A673 (cell line): ENCODE measurements at regions not wholly inside any gene's neighbourhood (a gene's known extent, or its start where the extent isn't known, plus 50 kb on each side); places are given as distances from the start of the nearest gene placed in this dataset.

ENCODE experiments used
- BruUV-seq: library from RNA; stranded (reverse); fragments of 400-500 nt; replicated peaks from 2 replicates; lab custom pipeline; 2021; lab: Mats Ljungman, UMichigan
- CTCF ChIA-PET: fragments of 300-600 bp; sonication (Branson Sonifier 250); formaldehyde crosslinking; loops from one replicate; lab custom pipeline; 2022; ENCODE audit warnings: antibody characterized with exemption; lab: Charles Lee
- POLR2A ChIA-PET: fragments of 300-600 bp; sonication (Branson Sonifier 250); formaldehyde crosslinking; loops from one replicate; lab custom pipeline; 2022; ENCODE audit warnings: antibody characterized with exemption; ENCODE audit not compliant: low non-redundant PET; lab: Charles Lee
- DNase-seq: peaks from one replicate; pipeline ENCODE4 v3.0.0-alpha.2; 2015; ENCODE audit warnings: low spot score
- H3K27ac ChIP-seq: fragments of 200-600 bp; sonication (generic); 2 replicates; pipeline ENCODE4 v1.5.1; 2016; ENCODE audit warnings: mixed run types, low read depth, mild to moderate bottlenecking, mixed read lengths, antibody characterized with exemption, low read length; ENCODE audit not compliant: poor library complexity, severe bottlenecking
- H3K27me3 ChIP-seq: fragments of 200-600 bp; sonication (generic); replicated peaks from 2 replicates; pipeline ENCODE4 v1.6.1; 2017; ENCODE audit warnings: mixed run types, low read depth, mild to moderate bottlenecking, mixed read lengths, antibody characterized with exemption, low read length; ENCODE audit not compliant: insufficient read depth, poor library complexity
- H3K36me3 ChIP-seq: fragments of 200-600 bp; sonication (generic); 2 replicates; pipeline ENCODE4 v1.6.1; 2016; ENCODE audit warnings: mixed run types, mild to moderate bottlenecking, mixed read lengths, antibody characterized with exemption, low read length; ENCODE audit not compliant: insufficient read depth, poor library complexity, severe bottlenecking
- H3K4me1 ChIP-seq: fragments of 200-600 bp; sonication (generic); 2 replicates; pipeline ENCODE4 v1.6.1; 2017; ENCODE audit warnings: mixed run types, mild to moderate bottlenecking, mixed read lengths, antibody characterized with exemption, low read length; ENCODE audit not compliant: insufficient read depth, poor library complexity, severe bottlenecking
- H3K4me3 ChIP-seq: fragments of 200-600 bp; sonication (generic); 2 replicates; pipeline ENCODE4 v1.5.1; 2016; ENCODE audit warnings: low read depth, mixed run types, mild to moderate bottlenecking, mixed read lengths, low read length; ENCODE audit not compliant: poor library complexity, severe bottlenecking
- H3K9me3 ChIP-seq: fragments of 200-600 bp; sonication (generic); 2 replicates; pipeline ENCODE4 v1.6.1; 2016; ENCODE audit warnings: mixed run types, low read depth, mild to moderate bottlenecking, mixed read lengths, antibody characterized with exemption, low read length; ENCODE audit not compliant: poor library complexity, severe bottlenecking
- EZH2 ChIP-seq: fragments of 200-600 bp; sonication (generic); IDR thresholded peaks from 2 replicates; pipeline ENCODE4 v1.6.1; 2017; ENCODE audit warnings: borderline replicate concordance, low read depth, mild to moderate bottlenecking, mixed read lengths, antibody characterized with exemption, low read length; ENCODE audit not compliant: poor library complexity, severe bottlenecking
- intact Hi-C: fragments of 100-400 bp; cut with micrococcal nuclease; formaldehyde crosslinking; loops from one replicate; pipeline ENCODE4 v1.10.0; 2022; ENCODE audit not compliant: unreplicated experiment
- TF ChIP-seq, protein P1 (sequence below): fragments of 300-800, 200-600 bp; sonication (generic); conservative IDR thresholded peaks from 2 replicates; pipeline ENCODE4 v1.5.1; 2017; ENCODE audit warnings: low read depth, mild to moderate bottlenecking, antibody characterized with exemption, low read length, moderate library complexity, mixed read lengths

DNA sequence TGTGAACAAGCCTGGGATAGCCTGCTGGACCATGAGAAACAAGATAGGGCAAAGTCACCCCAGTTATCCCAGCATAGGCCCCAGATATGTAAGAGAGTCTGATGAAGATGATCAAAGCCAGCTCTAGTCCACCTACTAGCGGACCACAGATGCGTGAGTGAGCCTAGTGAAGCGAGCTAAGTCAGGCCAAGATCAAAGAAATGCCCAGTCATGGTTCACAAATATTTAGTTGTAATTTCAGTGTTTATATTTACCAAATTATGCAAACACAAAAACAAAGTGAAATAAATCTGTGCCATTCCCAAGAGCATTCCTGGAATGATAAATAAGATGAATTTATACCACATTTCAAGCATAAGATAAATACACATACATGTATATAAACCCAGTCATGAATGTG lies 308.1 kb upstream of the CTNNB1 start:
- H3K4me1 ChIP-seq, result no peaks in the 10 kb centered on the region
- H3K27ac ChIP-seq, result no peak overlapping the region
- no peaks in the 10 kb centered on the region for H3K27me3 ChIP-seq
- no peak for DNase-seq
- no peaks in the 10 kb centered on the region for H3K9me3 ChIP-seq
- no TSS peak for BruUV-seq
- no peaks in the 10 kb centered on the region for H3K36me3 ChIP-seq
- no peak for TF ChIP-seq EZH2
- TF ChIP-seq, protein P1, sequence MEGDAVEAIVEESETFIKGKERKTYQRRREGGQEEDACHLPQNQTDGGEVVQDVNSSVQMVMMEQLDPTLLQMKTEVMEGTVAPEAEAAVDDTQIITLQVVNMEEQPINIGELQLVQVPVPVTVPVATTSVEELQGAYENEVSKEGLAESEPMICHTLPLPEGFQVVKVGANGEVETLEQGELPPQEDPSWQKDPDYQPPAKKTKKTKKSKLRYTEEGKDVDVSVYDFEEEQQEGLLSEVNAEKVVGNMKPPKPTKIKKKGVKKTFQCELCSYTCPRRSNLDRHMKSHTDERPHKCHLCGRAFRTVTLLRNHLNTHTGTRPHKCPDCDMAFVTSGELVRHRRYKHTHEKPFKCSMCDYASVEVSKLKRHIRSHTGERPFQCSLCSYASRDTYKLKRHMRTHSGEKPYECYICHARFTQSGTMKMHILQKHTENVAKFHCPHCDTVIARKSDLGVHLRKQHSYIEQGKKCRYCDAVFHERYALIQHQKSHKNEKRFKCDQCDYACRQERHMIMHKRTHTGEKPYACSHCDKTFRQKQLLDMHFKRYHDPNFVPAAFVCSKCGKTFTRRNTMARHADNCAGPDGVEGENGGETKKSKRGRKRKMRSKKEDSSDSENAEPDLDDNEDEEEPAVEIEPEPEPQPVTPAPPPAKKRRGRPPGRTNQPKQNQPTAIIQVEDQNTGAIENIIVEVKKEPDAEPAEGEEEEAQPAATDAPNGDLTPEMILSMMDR, result no peak
- CTCF ChIA-PET, result no interaction called here
- intact Hi-C loops, result no loop called here
- POLR2A ChIA-PET, result no interaction called here
- no peak overlapping the region for H3K4me3 ChIP-seq

DNA sequence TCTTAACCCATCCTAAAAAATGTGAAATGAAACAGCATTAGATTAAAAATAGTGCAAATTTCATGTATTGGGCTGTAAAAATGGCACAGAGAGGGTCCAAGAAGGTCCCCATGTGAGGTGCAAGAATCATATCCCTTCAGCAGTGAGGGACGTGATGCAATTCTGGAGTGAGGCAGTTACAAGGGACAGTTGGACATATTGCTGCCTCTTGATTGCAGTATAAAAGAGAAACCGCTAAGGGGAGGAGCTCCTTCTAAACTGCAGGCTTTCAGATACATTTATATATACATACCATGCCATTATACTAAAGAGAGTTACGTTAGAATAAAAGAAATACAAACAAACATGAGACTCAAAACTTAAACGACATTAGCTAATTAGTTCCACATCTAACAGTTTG lies 304.2 kb upstream of the CTNNB1 start:
- no peaks in the 10 kb centered on the region for H3K9me3 ChIP-seq
- no peak overlapping the region for H3K4me3 ChIP-seq
- H3K4me1 ChIP-seq, result no peaks in the 10 kb centered on the region
- H3K36me3 ChIP-seq, result no peaks in the 10 kb centered on the region
- no peak overlapping the region for H3K27ac ChIP-seq
- no peak for DNase-seq
- no peak for TF ChIP-seq EZH2
- TF ChIP-seq, protein P1, result no peak
- ChIA-PET POLR2A (no interaction called here), CTCF (no interaction called here)
- no TSS peak for BruUV-seq
- H3K27me3 ChIP-seq, result no peaks in the 10 kb centered on the region
- intact Hi-C loops, result no loop called here

DNA sequence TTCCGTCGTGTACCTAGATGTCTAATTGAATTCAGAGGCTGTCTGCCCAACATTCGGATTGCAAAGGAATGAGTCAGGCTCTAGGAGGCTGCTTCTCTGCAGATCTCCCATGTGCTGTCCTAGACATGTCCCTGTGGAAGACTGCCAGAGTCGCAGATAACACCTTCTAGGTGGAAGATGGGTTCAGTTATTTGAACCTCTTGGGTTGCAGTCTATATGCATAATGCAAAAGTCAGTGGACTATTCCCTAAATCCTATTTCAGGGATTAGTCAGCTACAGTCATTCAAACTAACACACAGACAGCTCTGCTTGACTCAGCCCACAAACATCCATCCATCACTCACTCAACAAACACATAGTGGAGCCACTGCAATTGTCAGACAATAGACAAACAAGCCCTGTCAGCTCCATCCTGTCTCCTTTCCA lies 300.0 kb upstream of the CTNNB1 start:
- Histone ChIP-seq H3K4me1 (no peaks in the 10 kb centered on the region), H3K27me3 (no peaks in the 10 kb centered on the region), H3K9me3 (no peaks in the 10 kb centered on the region), H3K27ac (no peak overlapping the region), H3K36me3 (no peaks in the 10 kb centered on the region), H3K4me3 (no peak overlapping the region)
- TF ChIP-seq, protein P1, result no peak
- BruUV-seq, result no TSS peak
- ChIA-PET POLR2A (no interaction called here), CTCF (no interaction called here)
- intact Hi-C loops, result no loop called here
- no peak for DNase-seq
